Loucy (cell line): ENCODE measurements at regions not wholly inside any gene's neighbourhood (a gene's known extent, or its start where the extent isn't known, plus 50 kb on each side); places are given as distances from the start of the nearest gene placed in this dataset.

ENCODE experiments used
- CTCF ChIP-seq: fragments of 200-600 bp; sonication (generic); conservative IDR thresholded peaks from 2 replicates; pipeline ENCODE4 v1.5.1; 2014; ENCODE audit warnings: mild to moderate bottlenecking, antibody characterized with exemption, low read length
- EZH2phosphoT487 ChIP-seq: fragments of 200-600 bp; IDR thresholded peaks from 2 replicates; pipeline ENCODE4 v1.6.1; 2018; ENCODE audit warnings: antibody characterized with exemption, mild to moderate bottlenecking, moderate library complexity, borderline replicate concordance

- TF ChIP-seq CTCF (no peak), EZH2phosphoT487 (no peak)
Measured at GRCh38 chr2:53095227-53095626, 672.4 kb upstream of the CHAC2 start.
